Activated B cell treated with CpG ODN at 0.5 μM for 24 hours (primary cell): ENCODE measurements at regions not wholly inside any gene's neighbourhood (a gene's known extent, or its start where the extent isn't known, plus 50 kb on each side); places are given as distances from the start of the nearest gene placed in this dataset.

Source experiments
- ATAC-seq: fragments of 200-7000 bp; cut with Tn5 transposase; one replicate; pipeline ENCODE4 v1.10.0; 2021; ENCODE audit warnings: low read depth, mild to moderate bottlenecking, moderate library complexity
- CTCF ChIA-PET: fragments of 350-600 bp; sonication (Branson Sonifier 250); formaldehyde crosslinking; loops from one replicate; lab custom pipeline; 2021; ENCODE audit warnings: antibody characterized with exemption; lab: Charles Lee
- POLR2A ChIA-PET: fragments of 350-600 bp; sonication (Branson Sonifier 250); formaldehyde crosslinking; loops from one replicate; lab custom pipeline; 2021; ENCODE audit warnings: antibody characterized with exemption; lab: Charles Lee
- DNase-seq: peaks from one replicate; pipeline ENCODE4 v3.0.0; 2022
- H3K27ac Mint-ChIP-seq: one replicate; pipeline ENCODE4 v1.8.0; 2020; ENCODE audit warnings: mixed read lengths
- H3K27me3 Mint-ChIP-seq: one replicate; pipeline ENCODE4 v1.8.0; 2021; ENCODE audit warnings: mixed read lengths
- H3K36me3 Mint-ChIP-seq: one replicate; pipeline ENCODE4 v1.8.0; 2021; ENCODE audit warnings: low read depth, mixed read lengths
- H3K4me1 Mint-ChIP-seq: one replicate; pipeline ENCODE4 v1.8.0; 2021; ENCODE audit warnings: mixed read lengths
- H3K4me3 Mint-ChIP-seq: one replicate; pipeline ENCODE4 v1.8.0; 2020; ENCODE audit warnings: mild to moderate bottlenecking, mixed read lengths
- H3K9me3 Mint-ChIP-seq: one replicate; pipeline ENCODE4 v1.8.0; 2020; ENCODE audit warnings: mixed read lengths
- CTCF ChIP-seq: fragments of 200-600 bp; IDR thresholded peaks from one replicate; pipeline ENCODE4 v1.8.0; 2022; ENCODE audit warnings: antibody characterized with exemption, mild to moderate bottlenecking
- intact Hi-C: fragments of 100-400 bp; cut with micrococcal nuclease; formaldehyde crosslinking; loops from one replicate; pipeline ENCODE4 v1.15.1; 2024

GRCh38 chr4:157574606-157575005, 354.1 kb downstream of the GRIA2 start:
- no peak overlapping the region for H3K27ac Mint-ChIP-seq
- H3K4me1 Mint-ChIP-seq: no peaks in the 10 kb centered on the region
- H3K4me3 Mint-ChIP-seq: no peak overlapping the region
- H3K36me3 Mint-ChIP-seq: no peaks in the 10 kb centered on the region
- DNase-seq: no peak
- POLR2A ChIA-PET: no interaction called here
- CTCF ChIA-PET: no interaction called here
- TF ChIP-seq CTCF: no peak
- intact Hi-C loops: no loop called here
- no peak for ATAC-seq
- H3K27me3 Mint-ChIP-seq: no peaks in the 10 kb centered on the region
- peaks cover 3% of the 10 kb centered on the region for H3K9me3 Mint-ChIP-seq

- no peak for TF ChIP-seq CTCF
- no peak overlapping the region for H3K4me3 Mint-ChIP-seq
- no peaks in the 10 kb centered on the region for H3K4me1 Mint-ChIP-seq
- peaks cover 3% of the 10 kb centered on the region for H3K9me3 Mint-ChIP-seq
- ATAC-seq (no peak), DNase-seq (no peak)
- H3K27me3 Mint-ChIP-seq: no peaks in the 10 kb centered on the region
- intact Hi-C loops: no loop called here
- H3K36me3 Mint-ChIP-seq: no peaks in the 10 kb centered on the region
- POLR2A ChIA-PET: no interaction called here
- CTCF ChIA-PET: no interaction called here
- no peak overlapping the region for H3K27ac Mint-ChIP-seq
Measured at GRCh38 chr4:157572951-157573350, 352.4 kb downstream of the GRIA2 start.

GRCh38 chr4:157572284-157572683, 351.8 kb downstream of the GRIA2 start:
- no peak for ATAC-seq
- Mint-ChIP-seq H3K4me3 (no peak overlapping the region), H3K36me3 (no peaks in the 10 kb centered on the region), H3K4me1 (no peaks in the 10 kb centered on the region), H3K9me3 (peaks cover 3% of the 10 kb centered on the region), H3K27ac (no peak overlapping the region), H3K27me3 (no peaks in the 10 kb centered on the region)
- no peak for TF ChIP-seq CTCF
- CTCF ChIA-PET: no interaction called here
- intact Hi-C loops: no loop called here
- POLR2A ChIA-PET: no interaction called here
- no peak for DNase-seq

GRCh38 chr4:157564771-157565170, 344.2 kb downstream of the GRIA2 start:
- Mint-ChIP-seq H3K4me3 (no peak overlapping the region), H3K9me3 (no peaks in the 10 kb centered on the region), H3K4me1 (no peaks in the 10 kb centered on the region), H3K27me3 (no peaks in the 10 kb centered on the region), H3K36me3 (no peaks in the 10 kb centered on the region), H3K27ac (no peak overlapping the region)
- ATAC-seq (no peak), DNase-seq (no peak)
- CTCF ChIA-PET: no interaction called here
- no peak for TF ChIP-seq CTCF
- POLR2A ChIA-PET: no interaction called here
- intact Hi-C loops: no loop called here

- Mint-ChIP-seq H3K27ac (no peak overlapping the region), H3K36me3 (no peaks in the 10 kb centered on the region), H3K4me1 (no peaks in the 10 kb centered on the region), H3K4me3 (no peak overlapping the region), H3K9me3 (no peaks in the 10 kb centered on the region), H3K27me3 (no peaks in the 10 kb centered on the region)
- POLR2A ChIA-PET: no interaction called here
- DNase-seq (no peak), ATAC-seq (no peak)
- no peak for TF ChIP-seq CTCF
- intact Hi-C loops: no loop called here
- CTCF ChIA-PET: no interaction called here
Measured at GRCh38 chr4:157564218-157564617, 343.7 kb downstream of the GRIA2 start.
